Glomerular endothelial cell (primary cell): ENCODE measurements at regions not wholly inside any gene's neighbourhood (a gene's known extent, or its start where the extent isn't known, plus 50 kb on each side); places are given as distances from the start of the nearest gene placed in this dataset.
"Not testable (repeated sequence)": the region's sequence is repeated elsewhere in the genome, so short reads cannot be mapped to it uniquely, and the experiment has no call there.

Source experiments
- DNase-seq: peaks from one replicate; pipeline ENCODE4 v3.0.0-alpha.2; 2011; ENCODE audit warnings: low read depth, low spot score; ENCODE audit errors: extremely low read depth

DNA sequence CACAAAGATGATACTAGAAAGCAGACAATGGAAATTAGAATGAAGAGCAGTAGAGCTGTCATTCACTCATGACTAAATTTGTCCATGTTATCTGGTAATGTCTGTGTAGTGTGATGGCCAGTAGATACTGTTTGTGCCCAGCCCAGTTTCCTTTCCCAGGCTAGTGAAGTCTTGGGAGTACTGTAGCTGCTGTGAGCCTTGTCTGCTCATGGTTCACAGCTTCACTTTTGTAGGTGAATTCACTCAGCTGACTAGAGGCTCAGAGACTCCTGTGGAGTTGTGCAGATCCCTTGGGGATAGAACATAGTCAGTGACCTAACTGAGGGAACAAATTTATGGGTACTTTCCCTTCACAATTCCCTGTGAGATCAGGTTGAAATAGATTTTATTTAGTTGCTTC is 572.5 kb downstream of the ARL4A start:
- no peak for DNase-seq

DNA sequence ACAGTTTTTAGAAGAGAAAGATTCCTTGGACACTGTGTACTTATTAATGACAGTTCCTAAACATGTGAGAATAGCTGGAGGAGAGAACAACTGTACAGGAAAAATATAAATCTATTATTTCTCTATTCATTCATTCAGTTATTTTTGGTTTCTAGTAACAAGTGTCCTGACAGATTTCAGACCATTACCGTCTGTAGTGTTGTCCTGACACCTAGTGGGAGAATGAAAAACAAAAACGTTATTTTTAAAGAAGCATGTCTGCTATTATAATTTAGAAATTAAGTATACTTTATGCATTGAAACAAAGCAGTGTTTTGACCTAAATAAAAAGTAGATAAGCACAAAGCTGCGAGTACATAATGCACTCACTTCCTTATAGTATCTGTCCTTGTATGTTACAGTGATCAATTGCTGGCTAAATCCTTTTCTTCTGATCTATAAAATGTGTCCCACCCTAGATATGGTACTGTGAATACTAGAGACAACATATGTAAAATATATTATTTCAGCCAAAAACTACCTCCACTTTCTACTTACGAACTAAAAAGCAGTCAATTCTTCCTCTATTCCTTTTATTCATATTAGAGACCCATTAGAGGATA is 575.6 kb downstream of the ARL4A start:
- DNase-seq, result peak; percentile 50

DNA sequence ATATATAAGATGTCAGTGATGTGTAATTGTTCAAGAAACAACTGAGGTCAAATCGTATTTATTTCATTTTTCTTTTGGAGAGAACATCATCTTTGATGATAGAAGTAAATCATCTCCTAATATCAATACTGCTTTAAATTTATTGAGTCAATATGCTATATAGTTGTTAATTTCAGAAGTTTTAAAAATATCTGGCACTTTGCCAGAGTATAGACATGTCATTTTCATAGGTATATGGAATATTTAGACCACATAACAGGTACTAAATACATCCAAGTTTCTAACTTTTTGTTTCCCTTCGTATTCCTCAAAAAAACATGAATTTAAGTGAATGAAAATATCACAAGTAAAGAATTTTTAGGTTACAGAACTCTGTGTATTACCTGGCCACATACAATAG is 577.8 kb downstream of the ARL4A start:
- no peak for DNase-seq

DNA sequence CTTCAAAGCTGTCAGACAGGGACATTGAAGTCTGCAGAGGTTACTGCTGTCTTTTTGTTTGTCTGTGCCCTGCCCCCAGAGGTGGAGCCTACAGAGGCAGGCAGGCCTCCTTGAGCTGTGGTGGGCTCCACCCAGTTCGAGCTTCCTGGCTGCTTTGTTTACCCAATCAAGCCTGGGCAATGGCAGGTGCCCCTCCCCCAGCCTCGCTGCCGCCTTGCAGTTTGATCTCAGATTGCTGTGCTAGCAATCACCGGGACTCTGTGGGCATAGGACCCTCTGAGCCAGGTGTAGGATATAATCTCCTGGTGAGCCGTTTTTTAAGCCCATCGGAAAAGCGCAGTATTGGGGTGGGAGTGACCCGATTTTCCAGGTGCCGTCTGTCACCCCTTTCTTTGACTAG is 586.8 kb downstream of the ARL4A start:
- not testable (repeated sequence) for DNase-seq

DNA sequence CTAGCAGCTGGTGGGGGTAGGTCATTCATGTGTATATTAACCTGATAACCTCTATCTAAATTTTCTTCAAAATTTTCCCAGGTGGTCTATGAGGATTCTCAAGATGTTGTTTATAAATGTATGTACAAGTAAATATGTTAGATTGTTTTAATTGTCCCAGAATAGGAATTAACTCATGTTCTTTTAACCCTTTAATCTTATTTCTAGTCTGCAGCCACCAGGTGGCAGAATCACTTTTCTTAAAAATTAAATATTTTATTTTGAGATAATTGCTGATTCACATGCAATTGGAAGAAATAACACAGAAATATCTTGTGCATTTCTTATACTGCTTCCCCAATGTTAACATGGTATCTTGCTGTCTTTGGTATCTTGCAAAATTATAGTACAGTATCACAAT is 589.5 kb downstream of the ARL4A start:
- DNase-seq, result no peak

DNA sequence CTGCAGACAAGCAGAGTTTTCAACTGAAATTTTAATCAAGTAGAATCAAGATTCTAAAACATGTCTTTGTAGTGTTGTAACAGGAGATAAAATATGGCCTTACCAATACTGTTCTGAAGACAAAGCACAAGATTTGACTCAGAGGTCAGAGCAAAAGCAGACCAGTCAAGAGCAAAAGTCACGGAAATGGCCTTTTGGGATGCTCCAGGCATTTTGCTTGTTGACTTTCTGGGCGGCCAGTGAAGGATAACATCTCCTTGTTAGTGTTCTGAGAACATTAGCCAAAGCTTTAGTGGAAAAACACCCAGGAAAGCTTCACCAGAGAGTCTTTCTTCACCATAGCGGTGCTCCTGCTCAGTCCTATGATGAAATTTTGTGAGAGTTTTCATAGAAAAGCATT is 590.6 kb downstream of the ARL4A start:
- no peak for DNase-seq

DNA sequence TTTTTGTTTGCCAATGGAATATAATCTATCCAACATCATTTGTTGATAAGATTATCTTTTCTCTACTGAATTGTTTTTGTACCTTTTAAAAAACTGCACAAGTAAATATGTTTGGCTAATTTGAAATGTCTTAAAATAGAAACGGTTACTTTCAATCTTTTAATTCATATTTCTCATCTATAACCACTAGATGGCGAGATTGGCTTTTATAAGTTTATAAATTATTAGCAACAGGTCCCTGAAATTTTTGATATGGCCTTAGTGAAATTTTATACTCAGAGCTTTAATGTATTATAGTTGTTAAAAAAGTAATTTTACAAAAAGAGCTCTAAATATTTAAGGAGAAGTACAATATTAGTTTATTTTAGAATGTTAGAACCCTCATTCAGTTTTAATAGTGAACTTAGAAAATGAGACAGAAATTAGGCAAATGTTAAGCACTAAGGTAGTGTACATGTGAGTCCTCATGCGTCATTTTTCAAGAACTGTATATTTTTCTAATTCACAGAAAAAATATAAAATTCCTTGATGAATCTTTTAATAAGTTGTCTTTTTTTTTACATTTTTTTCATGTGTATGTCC is 592.5 kb downstream of the ARL4A start:
- DNase-seq, result no peak

DNA sequence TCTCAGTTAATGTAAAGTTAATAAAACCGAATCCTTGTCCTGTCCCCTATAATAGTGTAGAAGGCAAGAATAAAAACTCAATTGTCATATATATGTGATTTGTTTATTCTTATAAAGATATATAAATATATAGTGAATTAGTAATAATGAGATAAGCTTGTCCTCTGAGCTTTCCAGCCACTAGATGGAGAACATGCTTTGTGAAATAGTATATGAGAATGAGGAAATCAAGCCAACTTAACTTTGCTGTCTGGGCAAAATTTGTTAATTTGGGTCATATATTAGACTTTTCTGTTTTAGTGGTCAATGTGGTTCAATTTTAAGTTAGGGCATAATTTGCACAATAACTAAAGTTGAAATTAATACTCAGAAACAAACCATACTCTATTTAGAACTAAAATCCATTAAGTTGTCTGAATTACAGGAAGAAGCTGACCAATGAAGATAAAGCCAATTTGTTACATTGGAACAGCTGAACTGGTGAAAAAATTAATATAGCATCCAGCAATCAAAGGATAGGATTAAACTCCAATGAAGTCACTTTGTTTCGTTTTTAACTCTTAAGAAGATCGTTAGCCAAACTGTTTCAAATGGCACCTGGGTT is 595.0 kb downstream of the ARL4A start:
- DNase-seq, result no peak

DNA sequence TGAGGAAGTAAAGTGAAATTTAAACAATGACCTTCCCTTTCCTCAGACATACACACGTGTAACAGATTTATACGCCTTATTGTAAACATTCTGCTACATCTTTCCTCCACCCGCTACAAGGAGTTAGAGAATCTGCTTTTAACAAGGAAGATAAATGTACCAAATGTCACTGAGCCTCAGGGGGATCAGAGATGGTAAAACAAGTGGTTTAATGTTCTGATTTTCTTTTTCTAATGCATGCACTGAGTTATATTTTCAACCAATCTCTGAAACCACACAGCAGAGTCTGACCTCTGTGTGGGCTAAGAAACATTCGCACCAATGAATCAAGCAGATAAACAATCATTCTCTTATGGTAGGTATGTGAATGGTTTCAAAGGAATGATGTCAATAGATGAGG is 599.5 kb downstream of the ARL4A start:
- no peak for DNase-seq

DNA sequence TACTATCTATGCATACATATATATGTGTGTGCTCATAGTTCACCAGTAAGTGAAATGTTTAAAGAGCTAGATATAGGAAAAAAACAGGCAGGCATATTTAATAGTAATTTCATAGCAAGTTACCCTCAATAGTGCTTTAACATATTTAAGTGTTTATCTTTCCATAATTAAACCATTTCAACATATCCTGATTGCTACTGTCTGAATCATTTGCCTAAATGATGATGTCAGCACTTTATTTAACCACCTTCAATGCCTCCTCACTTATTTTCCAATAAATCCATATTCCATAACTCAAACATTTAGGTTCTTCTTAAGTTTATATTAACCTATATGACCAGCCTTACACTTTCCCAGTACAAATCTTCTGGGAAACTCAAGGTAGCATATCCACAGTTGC is 601.1 kb downstream of the ARL4A start:
- DNase-seq, result no peak

DNA sequence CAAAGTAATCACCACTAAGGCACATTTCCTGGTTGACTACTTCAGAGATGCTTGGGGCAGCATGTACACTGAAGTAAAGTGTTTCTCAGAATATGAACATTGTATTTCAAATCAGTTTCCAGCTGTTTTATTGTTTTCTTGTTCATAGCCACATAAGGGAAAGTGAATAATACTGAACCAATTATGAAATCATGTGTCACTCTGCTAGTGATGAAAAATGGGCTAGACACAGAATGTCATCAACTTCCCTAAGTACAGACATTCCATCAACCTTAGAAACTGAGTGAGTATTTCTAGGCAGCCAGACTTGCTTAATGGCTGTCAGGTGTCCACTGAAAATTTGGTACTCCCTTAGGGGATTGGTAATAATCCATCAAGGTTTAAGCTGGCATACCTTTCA is 603.5 kb downstream of the ARL4A start:
- no peak for DNase-seq

DNA sequence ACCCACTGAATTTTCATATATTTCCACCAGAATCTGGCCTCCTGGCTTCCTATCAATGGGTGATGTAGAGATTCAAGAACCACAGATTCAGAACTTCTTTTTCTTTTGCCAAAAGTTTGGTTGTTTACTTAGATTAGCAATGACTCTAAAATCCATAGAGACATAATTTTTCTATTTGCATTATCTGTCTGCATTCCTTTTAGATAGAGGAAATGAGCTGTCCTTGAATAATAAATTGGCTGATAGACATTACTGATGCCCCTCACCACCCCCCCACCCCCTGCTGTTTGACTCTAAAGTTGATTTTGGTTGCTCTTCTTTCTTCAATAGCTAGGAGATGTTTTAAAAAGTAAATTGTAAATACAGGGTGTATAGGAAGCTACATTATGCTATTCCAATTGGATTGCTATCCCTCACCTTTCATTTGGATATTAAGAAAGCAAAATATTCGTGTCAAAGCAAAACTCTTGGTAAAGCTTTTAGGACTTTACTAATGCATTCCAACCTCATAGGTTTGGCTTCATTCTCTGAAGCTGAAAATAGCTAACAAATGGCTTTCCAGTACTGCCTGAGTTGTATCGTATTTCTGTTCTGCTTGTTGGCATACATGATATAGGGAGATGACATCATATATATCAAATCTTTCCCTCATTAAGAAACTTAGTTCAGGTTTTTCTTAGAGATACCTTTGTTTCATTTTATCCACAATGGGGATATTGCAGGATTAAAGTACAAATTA is 606.0 kb downstream of the ARL4A start:
- no peak for DNase-seq

DNA sequence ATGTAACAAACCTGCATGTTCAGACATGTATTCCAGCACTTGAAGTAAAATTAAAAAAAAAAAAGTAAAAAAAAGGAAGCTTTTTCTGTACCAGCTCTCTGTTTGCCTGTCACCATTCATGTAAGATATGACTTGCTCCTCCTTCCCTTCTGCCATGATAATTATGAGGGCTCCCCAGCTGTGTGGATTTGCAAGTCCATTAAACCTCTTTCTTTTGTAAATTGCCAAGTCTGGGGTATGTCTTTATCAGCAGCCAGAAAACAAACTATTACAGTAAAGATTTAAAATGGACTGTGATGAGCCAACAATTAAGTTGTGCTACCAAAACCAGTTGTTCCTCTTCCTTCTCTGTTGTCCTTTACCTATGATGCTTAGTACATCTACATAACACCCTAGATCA is 619.6 kb downstream of the ARL4A start:
- no peak for DNase-seq

DNA sequence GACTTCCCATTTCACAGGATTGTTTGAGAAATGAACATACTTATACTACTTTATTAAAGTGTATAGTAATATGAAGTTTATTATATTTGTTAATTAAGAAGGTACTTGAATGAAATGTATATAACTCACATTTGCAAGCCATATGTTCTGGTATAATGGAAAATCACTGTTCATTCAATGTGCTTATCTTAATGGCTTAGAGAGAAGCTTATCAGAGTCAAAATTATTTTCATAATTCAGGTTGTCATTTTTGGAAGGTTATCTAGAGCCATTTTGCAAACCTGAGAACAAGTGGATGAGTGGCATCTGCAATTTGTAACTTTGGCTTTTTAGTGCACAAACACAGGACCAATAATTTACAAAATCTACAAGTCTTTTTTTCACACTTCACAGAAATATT is 621.0 kb downstream of the ARL4A start:
- DNase-seq, result no peak

DNA sequence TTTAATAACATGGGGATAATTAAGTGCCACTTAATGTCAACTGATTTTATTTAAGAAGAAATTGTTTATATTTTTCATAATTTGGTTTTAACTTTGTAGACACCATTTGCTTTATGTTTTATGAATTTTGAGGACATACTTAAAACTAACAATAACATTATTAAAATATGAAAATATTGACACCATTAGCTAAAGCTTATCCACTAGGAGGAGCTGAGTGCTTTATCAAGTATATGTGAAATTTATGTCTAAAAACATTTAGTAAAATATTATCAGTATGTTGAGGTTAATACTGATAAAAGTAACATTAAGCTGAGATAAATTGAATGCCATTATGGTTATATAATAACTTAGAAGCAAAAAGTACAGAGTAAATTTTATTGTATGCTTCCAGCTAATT is 622.1 kb downstream of the ARL4A start:
- DNase-seq, result no peak

DNA sequence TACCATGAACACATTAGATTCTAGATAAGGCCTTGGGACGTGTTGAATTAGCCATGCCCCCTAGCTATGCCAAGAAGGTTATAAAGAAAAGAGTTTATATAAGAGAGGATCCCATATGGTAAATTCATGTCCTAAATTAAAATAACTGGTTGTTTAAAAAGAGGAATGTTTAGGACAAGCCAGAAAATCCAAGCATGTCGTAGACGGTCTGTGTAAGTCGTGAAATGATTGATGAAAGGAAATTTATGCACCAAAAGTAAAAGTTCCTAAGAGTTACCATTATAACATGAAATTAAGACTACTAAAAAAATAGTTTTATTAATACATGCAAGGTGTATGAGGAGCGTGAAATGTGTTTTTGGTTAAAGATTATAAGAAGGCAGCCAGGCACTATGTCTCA is 624.9 kb downstream of the ARL4A start:
- DNase-seq, result no peak

DNA sequence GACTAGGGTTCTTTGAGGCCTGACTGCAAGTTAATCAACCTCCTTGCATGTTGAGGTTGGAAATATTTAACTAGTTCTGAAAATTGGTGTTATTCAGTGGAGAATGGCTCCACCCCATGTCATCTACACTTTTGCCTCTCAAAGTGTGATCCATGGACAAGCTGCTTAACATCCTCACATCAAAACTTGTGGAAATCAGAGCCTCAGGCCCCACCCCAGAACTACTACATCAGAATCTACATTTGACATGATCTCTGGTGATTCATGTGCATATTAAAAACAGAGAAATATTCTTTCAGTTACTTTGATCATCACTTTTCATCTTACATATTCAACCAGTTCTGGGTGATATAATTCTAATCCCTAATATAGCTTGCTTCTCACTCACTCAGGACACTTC is 632.9 kb downstream of the ARL4A start:
- DNase-seq, result no peak

DNA sequence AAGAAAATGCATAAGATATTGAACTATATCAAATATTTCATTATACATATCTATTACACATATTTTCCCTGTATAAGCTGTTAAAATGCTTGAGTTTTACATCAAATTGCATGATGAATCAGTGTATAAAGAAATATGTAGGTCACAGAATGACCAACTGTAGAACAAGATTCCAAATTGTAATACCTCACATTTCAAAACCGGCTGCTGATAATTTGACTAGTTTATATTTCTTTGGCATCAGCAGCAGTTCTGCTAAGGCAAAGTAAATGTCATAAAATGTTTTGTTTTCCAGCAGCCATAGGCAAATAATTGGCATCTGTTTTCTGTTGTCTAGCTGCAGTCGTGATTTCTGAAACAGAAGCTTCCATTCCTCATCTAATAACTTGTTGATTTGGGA is 633.9 kb downstream of the ARL4A start:
- DNase-seq, result no peak

DNA sequence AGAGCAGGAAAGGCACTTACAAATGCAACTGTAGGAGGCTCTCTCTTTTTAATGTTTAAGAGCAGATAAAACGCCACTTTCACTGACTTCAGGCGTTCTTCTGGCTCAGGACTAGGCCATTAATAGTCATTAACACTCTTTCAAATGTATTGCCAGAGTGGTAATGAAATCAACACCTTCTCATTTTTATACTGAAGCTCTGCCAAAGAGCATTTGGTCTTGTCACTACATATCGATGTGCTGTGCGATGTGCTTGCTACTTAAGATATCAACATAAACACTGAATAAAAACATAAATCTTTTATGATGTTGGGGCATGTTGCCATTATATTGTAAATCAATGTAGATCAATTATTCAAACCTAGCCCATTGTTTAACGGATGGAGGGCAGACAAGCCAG is 634.7 kb downstream of the ARL4A start:
- DNase-seq, result no peak

DNA sequence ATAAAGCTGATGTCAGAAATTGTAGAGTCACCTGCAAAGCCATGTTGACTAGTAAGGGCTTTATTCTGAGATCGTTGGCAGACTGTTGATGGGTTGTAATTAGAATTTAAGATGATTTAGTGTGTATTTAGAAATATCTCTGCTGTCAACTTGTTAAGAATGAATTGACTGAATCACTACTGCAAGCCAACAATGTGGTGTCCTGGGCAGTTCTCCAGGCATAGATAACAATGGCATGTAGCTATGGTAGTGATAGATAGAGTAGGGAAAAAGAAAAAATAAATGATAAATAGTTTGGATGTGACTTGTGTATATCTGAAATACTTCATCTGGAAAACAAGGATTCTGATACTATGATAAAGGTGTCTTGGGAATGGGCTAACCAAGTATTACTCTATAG is 640.2 kb downstream of the ARL4A start:
- DNase-seq, result no peak

DNA sequence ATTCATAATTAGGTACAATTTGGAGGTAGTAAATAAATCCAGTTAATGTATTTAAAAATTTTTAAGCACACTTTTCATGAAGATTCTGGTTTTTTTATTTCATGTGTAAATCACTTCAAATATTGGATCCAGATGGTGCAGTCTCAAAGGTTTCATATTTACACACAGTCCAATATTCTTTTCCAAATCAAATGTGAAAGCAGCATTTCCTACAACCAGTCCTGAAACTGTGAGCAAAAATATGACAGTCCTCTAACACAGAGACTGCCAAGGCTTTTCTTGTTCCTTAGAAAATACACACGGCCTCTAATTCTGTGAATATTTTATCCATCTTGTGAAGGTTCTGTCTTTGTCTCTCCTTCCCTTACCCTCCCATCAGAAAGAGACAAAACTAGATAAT is 645.9 kb downstream of the ARL4A start:
- no peak for DNase-seq

DNA sequence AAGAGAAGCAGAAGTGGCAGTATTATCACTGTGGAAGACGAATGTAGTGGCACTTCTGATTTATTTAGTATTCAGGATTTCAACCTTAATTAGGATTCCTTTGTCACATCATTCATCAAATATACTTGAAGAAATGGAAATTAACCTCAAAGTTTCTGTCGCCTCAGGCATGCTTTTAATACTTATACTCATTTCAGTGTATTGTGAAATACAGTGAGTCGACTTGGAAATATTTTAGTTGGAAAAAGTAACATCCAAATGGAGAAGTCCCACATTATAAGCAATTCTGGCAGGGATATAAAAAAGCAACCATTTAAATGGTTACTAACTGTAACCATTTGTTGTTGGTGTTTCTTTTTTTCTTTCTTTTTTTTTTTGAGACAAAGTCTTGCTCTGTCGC is 648.8 kb downstream of the ARL4A start:
- DNase-seq, result no peak
